WERI-Rb-1 (cell line): ENCODE measurements at regions not wholly inside any gene's neighbourhood (a gene's known extent, or its start where the extent isn't known, plus 50 kb on each side); places are given as distances from the start of the nearest gene placed in this dataset.

Experiments
- DNase-seq: peaks from one replicate; pipeline ENCODE4 v3.0.0-alpha.2; 2020
- H3K27ac ChIP-seq: fragments of 250-450 bp; sonication (Bioruptor Pico); 2 replicates; pipeline ENCODE4 v1.5.1; 2020; ENCODE audit warnings: mild to moderate bottlenecking, moderate library complexity
- H3K27me3 ChIP-seq: fragments of 250-450 bp; sonication (Bioruptor Pico); 2 replicates; pipeline ENCODE4 v1.5.1; 2021; ENCODE audit warnings: mild to moderate bottlenecking, low read depth, moderate library complexity; ENCODE audit not compliant: insufficient read depth, severe bottlenecking
- H3K36me3 ChIP-seq: fragments of 250-450 bp; sonication (Bioruptor Pico); 2 replicates; pipeline ENCODE4 v1.5.1; 2020; ENCODE audit warnings: mild to moderate bottlenecking, moderate library complexity
- H3K4me3 ChIP-seq: 2 replicates; pipeline ENCODE4 v1.5.1; 2011; ENCODE audit warnings: low read depth, mild to moderate bottlenecking, control low read depth, low read length
- H3K9me3 ChIP-seq: fragments of 250-450 bp; sonication (Bioruptor Pico); 2 replicates; pipeline ENCODE4 v1.5.1; 2021; ENCODE audit warnings: mild to moderate bottlenecking, moderate library complexity; ENCODE audit not compliant: severe bottlenecking
- CTCF ChIP-seq: IDR thresholded peaks from 2 replicates; pipeline ENCODE4 v1.5.1; 2011; ENCODE audit warnings: low read depth, mild to moderate bottlenecking, control low read depth, inconsistent platforms, low read length

- H3K27me3 ChIP-seq = no peaks in the 10 kb centered on the region
- no peak for TF ChIP-seq CTCF
- DNase-seq = no peak
- no peak overlapping the region for H3K4me3 ChIP-seq
- H3K27ac ChIP-seq = no peak overlapping the region
- no peaks in the 10 kb centered on the region for H3K36me3 ChIP-seq
- H3K9me3 ChIP-seq = no peaks in the 10 kb centered on the region
These were observed 85.0 kb downstream of the BOD1L2 start for GRCh38 chr18:57231864-57232263.

- DNase-seq = no peak
- Histone ChIP-seq H3K27ac (no peak overlapping the region), H3K4me3 (no peak overlapping the region), H3K36me3 (no peaks in the 10 kb centered on the region), H3K27me3 (no peaks in the 10 kb centered on the region), H3K9me3 (no peaks in the 10 kb centered on the region)
- no peak for TF ChIP-seq CTCF
These were observed 87.5 kb downstream of the BOD1L2 start for GRCh38 chr18:57234346-57234745.

GRCh38 chr18:57241869-57242268 is 95.0 kb downstream of the BOD1L2 start:
- DNase-seq = no peak
- Histone ChIP-seq H3K27ac (no peak overlapping the region), H3K9me3 (no peaks in the 10 kb centered on the region), H3K27me3 (no peaks in the 10 kb centered on the region), H3K4me3 (no peak overlapping the region), H3K36me3 (no peaks in the 10 kb centered on the region)
- TF ChIP-seq CTCF = no peak

- no peaks in the 10 kb centered on the region for H3K36me3 ChIP-seq
- H3K4me3 ChIP-seq = no peak overlapping the region
- TF ChIP-seq CTCF = no peak
- no peak for DNase-seq
- no peaks in the 10 kb centered on the region for H3K27me3 ChIP-seq
- no peak overlapping the region for H3K27ac ChIP-seq
- no peaks in the 10 kb centered on the region for H3K9me3 ChIP-seq
These were observed 95.4 kb downstream of the BOD1L2 start for GRCh38 chr18:57242285-57242684.

GRCh38 chr18:57243624-57244179 is 96.8 kb downstream of the BOD1L2 start:
- H3K4me3 ChIP-seq = no peak overlapping the region
- no peaks in the 10 kb centered on the region for H3K9me3 ChIP-seq
- DNase-seq = no peak
- H3K27ac ChIP-seq = no peak overlapping the region
- H3K36me3 ChIP-seq = no peaks in the 10 kb centered on the region
- TF ChIP-seq CTCF = no peak
- H3K27me3 ChIP-seq = no peaks in the 10 kb centered on the region

GRCh38 chr18:57249179-57249578 is 102.3 kb downstream of the BOD1L2 start:
- no peak for DNase-seq
- Histone ChIP-seq H3K4me3 (no peak overlapping the region), H3K27me3 (no peaks in the 10 kb centered on the region), H3K36me3 (no peaks in the 10 kb centered on the region), H3K9me3 (no peaks in the 10 kb centered on the region), H3K27ac (no peak overlapping the region)
- TF ChIP-seq CTCF = no peak
